ENCODE measurements at regions not wholly inside any gene's neighbourhood (a gene's known extent, or its start where the extent isn't known, plus 50 kb on each side); places are given as distances from the start of the nearest gene placed in this dataset.
A peak's percentile ranks its signal among the peaks of the same experiment; 100 is the strongest.

DNA sequence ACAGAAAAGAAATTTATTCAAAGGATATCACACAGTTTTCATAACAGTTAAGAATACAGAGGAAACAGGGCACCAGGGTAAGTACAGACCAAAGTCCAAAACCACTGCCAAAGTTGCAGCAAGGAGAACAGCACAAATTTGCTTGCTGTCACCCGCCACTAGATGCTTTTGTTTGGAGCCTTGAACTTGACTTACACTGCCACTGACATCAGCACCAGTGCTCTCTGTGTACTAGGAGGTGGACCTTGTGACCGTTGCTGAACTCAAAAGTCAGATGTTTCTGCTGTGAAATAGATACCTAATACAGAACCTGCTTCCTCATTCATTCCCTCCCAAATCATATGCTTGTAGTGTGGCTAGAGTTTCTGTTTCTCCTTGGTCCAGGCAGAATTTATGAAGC is 578.3 kb upstream of the TMEFF2 start:
- Histone ChIP-seq H3K4me3 (ENCODE audit: low read length, poor library complexity, severe bottlenecking) (no peak overlapping the region), H3K9me2 (replicated peaks; ENCODE audit: low read depth, low read length) (no peaks in the 10 kb centered on the region), H3K9me3 (ENCODE audit: insufficient read depth, low read depth, low read length) (no peaks in the 10 kb centered on the region), H4K20me1 (ENCODE audit: insufficient read depth, low read length, poor library complexity, severe bottlenecking) (no peaks in the 10 kb centered on the region), H3K4me1 (ENCODE audit: insufficient read depth, low read length, poor library complexity, severe bottlenecking) (no peaks in the 10 kb centered on the region), H3K36me3 (ENCODE audit: insufficient read depth, low read length) (no peaks in the 10 kb centered on the region), H3K79me2 (ENCODE audit: insufficient read depth, low read length) (no peaks in the 10 kb centered on the region), H3K27me3 (ENCODE audit: insufficient read depth, low read length, poor library complexity, severe bottlenecking) (no peaks in the 10 kb centered on the region), H2AFZ (ENCODE audit: low read length) (no peak overlapping the region), H3K9ac (ENCODE audit: low read depth, low read length, poor library complexity, severe bottlenecking) (no peak overlapping the region), H3K4me2 (ENCODE audit: low read depth, low read length, poor library complexity, severe bottlenecking) (no peak overlapping the region), H3F3A (ENCODE audit: low read depth) (no peaks in the 10 kb centered on the region)
- TF ChIP-seq EZH2phosphoT487 (IDR thresholded peaks at IDR 0.05; ENCODE audit: borderline replicate concordance) (no peak), CTCF (conservative IDR thresholded peaks at IDR 0.05; ENCODE audit: low read length) (no peak)

DNA sequence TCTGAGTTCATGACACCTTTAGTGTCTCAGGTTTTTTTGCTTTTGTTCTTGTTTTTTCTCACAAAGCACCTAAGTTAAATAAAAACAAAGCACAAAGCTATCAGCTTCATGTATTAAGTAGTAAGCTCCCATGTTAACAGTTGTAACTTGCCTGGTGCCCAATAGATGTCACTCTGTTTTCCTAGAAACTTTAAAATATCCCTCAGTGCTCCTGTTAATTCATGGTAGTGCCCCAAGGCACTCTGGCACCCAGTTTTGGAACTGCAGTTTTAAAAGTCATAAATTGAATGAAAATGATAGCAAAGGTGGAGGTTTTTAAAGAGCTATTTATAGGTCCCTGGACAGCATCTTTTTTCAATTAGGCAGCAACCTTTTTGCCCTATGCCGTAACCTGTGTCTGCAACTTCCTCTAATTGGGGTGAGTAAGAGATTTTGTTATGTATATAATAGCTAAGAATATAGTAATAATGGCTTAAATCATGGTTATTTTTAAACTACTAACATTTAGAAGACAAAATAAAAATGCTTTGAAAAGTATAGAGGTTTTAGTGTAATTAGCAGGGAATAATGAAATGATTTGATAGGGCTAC is 555.0 kb upstream of the TMEFF2 start:
- TF ChIP-seq EZH2phosphoT487 (IDR thresholded peaks at IDR 0.05; ENCODE audit: borderline replicate concordance), result no peak
- peak; percentile 52 for TF ChIP-seq CTCF (conservative IDR thresholded peaks at IDR 0.05; ENCODE audit: low read length)
- Histone ChIP-seq H3K27me3 (ENCODE audit: insufficient read depth, low read length, poor library complexity, severe bottlenecking) (no peaks in the 10 kb centered on the region), H3K4me2 (ENCODE audit: low read depth, low read length, poor library complexity, severe bottlenecking) (no peak overlapping the region), H3K4me3 (ENCODE audit: low read length, poor library complexity, severe bottlenecking) (no peak overlapping the region), H3K9ac (ENCODE audit: low read depth, low read length, poor library complexity, severe bottlenecking) (no peak overlapping the region), H3K4me1 (ENCODE audit: insufficient read depth, low read length, poor library complexity, severe bottlenecking) (no peaks in the 10 kb centered on the region), H3K79me2 (ENCODE audit: insufficient read depth, low read length) (no peaks in the 10 kb centered on the region), H3F3A (ENCODE audit: low read depth) (no peaks in the 10 kb centered on the region), H3K9me3 (ENCODE audit: insufficient read depth, low read depth, low read length) (no peaks in the 10 kb centered on the region), H4K20me1 (ENCODE audit: insufficient read depth, low read length, poor library complexity, severe bottlenecking) (no peaks in the 10 kb centered on the region), H2AFZ (ENCODE audit: low read length) (no peak overlapping the region), H3K9me2 (replicated peaks; ENCODE audit: low read depth, low read length) (no peaks in the 10 kb centered on the region), H3K36me3 (ENCODE audit: insufficient read depth, low read length) (no peaks in the 10 kb centered on the region)

DNA sequence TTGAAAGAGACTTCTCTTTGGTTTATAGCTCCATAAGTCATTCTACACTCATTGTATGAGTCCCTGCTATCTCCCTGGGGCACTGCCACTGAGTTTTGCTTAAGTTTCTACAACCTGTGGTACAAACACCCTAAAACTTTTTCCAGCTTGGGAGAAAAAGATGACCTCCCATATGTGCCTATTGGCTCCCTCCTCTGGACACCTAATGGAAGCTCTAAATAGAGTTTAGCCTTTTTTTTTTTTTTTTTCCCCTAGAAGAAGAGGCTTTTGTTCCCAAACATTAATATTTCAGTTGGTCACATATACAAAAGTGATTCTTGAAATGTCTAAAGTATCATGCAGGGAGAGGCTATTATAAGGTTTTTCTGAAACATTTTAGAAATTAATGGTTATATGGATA is 547.2 kb upstream of the TMEFF2 start:
- Histone ChIP-seq H3K79me2 (ENCODE audit: insufficient read depth, low read length) (no peaks in the 10 kb centered on the region), H3K4me3 (ENCODE audit: low read length, poor library complexity, severe bottlenecking) (no peak overlapping the region), H3K27me3 (ENCODE audit: insufficient read depth, low read length, poor library complexity, severe bottlenecking) (no peaks in the 10 kb centered on the region), H3K9me2 (replicated peaks; ENCODE audit: low read depth, low read length) (no peaks in the 10 kb centered on the region), H3K9me3 (ENCODE audit: insufficient read depth, low read depth, low read length) (no peaks in the 10 kb centered on the region), H2AFZ (ENCODE audit: low read length) (no peak overlapping the region), H3K9ac (ENCODE audit: low read depth, low read length, poor library complexity, severe bottlenecking) (no peak overlapping the region), H3F3A (ENCODE audit: low read depth) (no peaks in the 10 kb centered on the region), H3K36me3 (ENCODE audit: insufficient read depth, low read length) (no peaks in the 10 kb centered on the region), H4K20me1 (ENCODE audit: insufficient read depth, low read length, poor library complexity, severe bottlenecking) (no peaks in the 10 kb centered on the region), H3K4me1 (ENCODE audit: insufficient read depth, low read length, poor library complexity, severe bottlenecking) (no peaks in the 10 kb centered on the region), H3K4me2 (ENCODE audit: low read depth, low read length, poor library complexity, severe bottlenecking) (no peak overlapping the region)
- TF ChIP-seq EZH2phosphoT487 (IDR thresholded peaks at IDR 0.05; ENCODE audit: borderline replicate concordance), result no peak
- peak; percentile 34 for TF ChIP-seq CTCF (conservative IDR thresholded peaks at IDR 0.05; ENCODE audit: low read length)
